Activated gamma-delta T cell treated with Interleukin-2 at 50 U/mL for 16 hours (primary cell): ENCODE measurements at regions not wholly inside any gene's neighbourhood (a gene's known extent, or its start where the extent isn't known, plus 50 kb on each side); places are given as distances from the start of the nearest gene placed in this dataset.
"Not testable (repeated sequence)": the region's sequence is repeated elsewhere in the genome, so short reads cannot be mapped to it uniquely, and the experiment has no call there.

Experiments used
- DNase-seq: peaks from one replicate; pipeline ENCODE4 v3.0.0-alpha.2; 2020

- no peak for DNase-seq
Measured at GRCh38 chr9:10843151-10843550, 230.3 kb upstream of the PTPRD start.

GRCh38 chr9:10855847-10856246 lies 243.0 kb upstream of the PTPRD start:
- DNase-seq, result no peak

- no peak for DNase-seq
Measured at GRCh38 chr9:10858817-10859216, 246.0 kb upstream of the PTPRD start.

DNA sequence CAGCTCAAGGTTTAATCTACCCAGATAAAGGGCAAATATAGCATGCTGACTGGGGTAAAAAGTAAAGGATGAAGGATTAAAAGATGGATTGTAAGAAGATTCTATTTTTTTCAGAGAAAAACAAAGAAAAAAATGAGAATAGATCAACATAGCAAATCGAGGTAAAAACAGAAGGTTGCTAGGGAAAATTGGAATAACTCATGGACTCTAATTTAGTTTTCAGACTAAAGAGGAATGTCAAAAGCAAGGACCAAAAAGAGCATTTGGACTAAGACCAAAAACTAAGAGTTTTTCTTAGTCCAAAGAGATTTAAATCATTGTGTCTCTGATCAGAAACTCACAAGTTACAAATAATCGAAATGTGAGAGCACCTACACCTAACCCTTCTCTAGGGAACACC lies 250.7 kb upstream of the PTPRD start:
- DNase-seq, result no peak

GRCh38 chr9:10867194-10867593 lies 254.4 kb upstream of the PTPRD start:
- no peak for DNase-seq

DNA sequence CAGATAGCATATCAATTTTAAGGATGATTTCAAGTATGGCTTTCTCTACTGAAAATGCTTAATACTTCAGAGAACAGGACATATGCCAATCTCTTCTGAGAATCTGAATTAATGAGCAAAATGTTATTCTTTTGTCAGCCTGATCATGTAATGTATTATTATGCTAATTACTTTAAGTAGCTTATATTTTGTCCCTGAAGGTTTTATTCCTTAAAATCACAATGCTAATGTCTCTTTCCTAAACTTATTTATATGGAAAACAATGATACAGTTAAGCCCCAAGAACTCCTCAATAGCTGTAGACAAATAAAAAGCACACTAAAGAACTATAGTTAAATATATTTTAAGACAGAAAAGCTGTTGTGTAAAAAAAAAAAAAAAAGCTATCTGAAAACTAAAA lies 256.9 kb upstream of the PTPRD start:
- no peak for DNase-seq

GRCh38 chr9:10873999-10874398 lies 261.2 kb upstream of the PTPRD start:
- no peak for DNase-seq

GRCh38 chr9:10875752-10876151 lies 262.9 kb upstream of the PTPRD start:
- DNase-seq, result no peak

DNA sequence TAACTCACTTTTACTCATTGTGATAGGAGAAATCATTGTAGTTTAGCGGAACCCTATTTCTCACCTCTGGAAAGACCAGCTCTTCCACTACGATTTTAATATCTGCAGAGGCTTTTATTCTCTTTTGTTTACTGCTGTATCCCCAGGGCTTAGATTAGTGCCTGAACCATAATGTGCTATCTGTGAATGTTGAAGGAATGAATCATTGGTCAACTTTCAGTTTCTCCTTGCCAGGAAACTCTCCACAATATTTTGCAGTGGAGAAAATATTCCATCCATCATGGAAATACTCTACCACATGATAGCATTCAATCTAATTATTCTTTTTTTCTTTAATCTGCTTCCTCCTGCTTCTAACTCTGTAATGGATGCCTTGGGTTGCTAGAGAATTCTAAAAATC lies 263.5 kb upstream of the PTPRD start:
- no peak for DNase-seq

- DNase-seq, result not testable (repeated sequence)
Measured at GRCh38 chr9:10890266-10890665, 277.5 kb upstream of the PTPRD start.

- DNase-seq, result no peak
Measured at GRCh38 chr9:10899509-10899908, 286.7 kb upstream of the PTPRD start.

DNA sequence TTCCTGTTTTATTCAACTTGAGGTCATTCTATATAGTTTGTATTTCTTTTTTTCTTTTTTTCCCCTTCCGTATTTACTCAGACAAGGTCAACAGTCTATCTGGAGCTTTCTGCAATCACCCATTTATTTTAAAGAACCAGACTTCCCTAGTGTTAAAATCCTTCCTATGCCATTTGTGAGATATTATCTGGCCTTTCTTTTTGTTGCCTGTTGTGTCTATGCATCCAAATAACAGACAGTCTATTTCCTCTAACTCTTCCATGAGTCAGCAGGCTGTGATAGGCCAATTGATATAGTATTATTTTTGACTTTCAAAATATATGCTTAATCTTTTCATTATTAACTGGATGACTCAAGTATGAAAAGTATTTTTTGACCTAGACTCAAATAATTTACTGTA lies 291.2 kb upstream of the PTPRD start:
- no peak for DNase-seq

GRCh38 chr9:10910779-10911178 lies 298.0 kb upstream of the PTPRD start:
- no peak for DNase-seq

- DNase-seq, result no peak
Measured at GRCh38 chr9:10911373-10911772, 298.6 kb upstream of the PTPRD start.

GRCh38 chr9:10917001-10917400 lies 304.2 kb upstream of the PTPRD start:
- no peak for DNase-seq

- no peak for DNase-seq
Measured at GRCh38 chr9:10921671-10922070, 308.9 kb upstream of the PTPRD start.

DNA sequence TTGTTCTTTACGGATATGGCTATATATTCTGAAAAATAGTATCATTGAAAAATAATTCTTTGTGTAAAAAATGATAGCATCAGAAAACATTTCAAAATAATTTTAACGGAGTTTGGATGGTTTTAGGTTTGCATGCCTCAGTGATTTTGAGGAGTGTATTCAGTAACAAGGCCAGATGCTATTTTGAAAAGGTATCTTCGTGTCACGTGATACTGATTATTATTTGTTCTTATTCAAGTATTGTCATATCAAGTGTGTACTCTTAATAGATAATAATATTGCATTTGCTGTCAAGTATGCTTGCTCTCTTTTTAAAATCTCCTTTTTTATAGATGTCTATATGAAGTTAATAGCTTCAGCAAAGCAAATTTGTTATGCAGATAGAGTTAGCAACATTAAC lies 313.1 kb upstream of the PTPRD start:
- DNase-seq, result no peak

DNA sequence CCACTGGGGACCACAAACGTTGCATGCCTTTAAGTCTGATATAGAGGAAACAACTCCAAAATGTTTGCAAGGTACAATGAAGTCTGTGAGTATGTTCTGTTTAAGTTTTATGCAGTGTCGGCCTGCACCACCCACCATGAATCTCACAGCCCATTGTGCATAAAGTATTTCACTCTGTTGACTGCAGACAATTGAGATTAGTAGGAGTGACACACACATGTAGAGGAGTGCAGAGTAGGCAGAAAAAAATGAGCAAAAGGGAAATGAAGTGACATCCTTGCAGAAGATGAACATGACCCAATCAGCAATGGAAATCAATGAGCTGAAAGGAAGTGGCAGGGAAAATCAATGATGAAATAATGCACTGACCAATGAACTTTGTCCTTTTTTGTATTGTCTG lies 315.6 kb upstream of the PTPRD start:
- no peak for DNase-seq

DNA sequence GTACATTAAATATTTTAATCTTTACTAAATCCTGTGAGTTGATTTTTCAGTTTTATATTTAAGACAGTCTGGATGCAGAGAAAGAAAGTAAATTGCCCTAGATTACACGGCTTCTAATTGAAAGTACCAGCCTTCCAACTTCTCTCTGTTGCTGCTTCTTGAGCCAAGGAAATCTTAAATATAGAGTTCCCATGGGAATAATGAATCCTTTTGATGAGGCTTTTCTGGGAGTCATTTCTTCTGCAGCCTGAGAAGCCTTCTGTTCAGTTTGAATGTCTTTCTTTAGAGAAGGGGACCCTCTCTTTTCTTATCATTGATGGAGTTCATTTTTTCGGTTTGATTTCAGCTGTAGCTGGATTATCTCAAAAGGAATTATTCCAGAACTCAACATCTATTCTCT lies 317.3 kb upstream of the PTPRD start:
- no peak for DNase-seq

DNA sequence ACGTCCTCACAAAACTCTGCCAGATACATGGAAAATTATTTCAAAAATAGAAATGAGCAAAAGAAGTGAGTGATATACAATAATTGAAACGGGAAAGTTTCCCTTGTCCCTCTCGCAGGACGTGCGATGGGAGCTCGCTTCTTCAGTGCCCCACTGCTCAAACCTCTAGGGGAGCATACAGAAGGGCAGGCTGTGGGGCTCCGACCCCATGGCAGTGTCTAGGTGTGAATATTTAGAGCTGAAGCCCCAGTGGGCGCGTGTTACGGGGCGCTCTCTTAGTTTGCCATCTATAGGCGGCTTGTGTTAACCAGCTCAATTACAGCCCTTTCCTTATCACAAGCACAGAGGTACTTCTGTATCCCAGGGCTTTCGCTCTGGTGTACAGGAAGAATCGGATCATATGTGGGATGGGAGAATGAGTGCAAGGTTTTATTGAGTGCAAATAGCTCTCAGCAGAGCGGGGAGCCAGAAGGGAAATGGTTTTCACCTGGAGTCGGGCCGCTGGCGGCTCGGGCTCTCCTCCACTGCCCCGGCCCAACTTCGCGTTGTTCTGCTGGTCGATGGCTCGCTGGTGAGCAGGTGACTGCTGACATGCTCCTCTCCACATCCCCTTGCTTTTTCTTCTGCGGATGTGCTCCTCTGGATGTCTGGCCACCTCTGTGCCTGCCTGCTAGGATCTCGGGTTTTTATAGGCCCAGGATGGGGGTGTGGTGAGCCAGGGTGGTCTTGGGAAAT lies 334.0 kb upstream of the PTPRD start:
- DNase-seq, result no peak

DNA sequence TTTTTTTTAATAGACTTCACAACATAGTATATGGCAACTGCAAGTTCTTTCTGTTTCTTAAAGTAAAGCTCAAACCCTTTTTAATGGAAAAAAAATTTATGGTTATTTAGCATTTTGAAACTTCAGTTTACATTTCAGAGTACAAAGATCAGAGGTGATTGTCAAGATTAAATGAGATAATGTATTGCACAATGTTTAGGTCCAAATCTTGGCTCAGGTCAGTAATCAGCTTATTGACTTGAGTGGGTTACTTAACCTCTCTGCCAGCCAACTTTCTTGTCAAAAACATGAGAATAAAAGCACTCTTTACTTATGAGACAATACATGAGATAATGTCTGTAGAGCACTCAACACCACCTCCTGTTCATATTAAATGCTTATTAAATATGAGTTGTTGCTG lies 345.1 kb upstream of the PTPRD start:
- no peak for DNase-seq

DNA sequence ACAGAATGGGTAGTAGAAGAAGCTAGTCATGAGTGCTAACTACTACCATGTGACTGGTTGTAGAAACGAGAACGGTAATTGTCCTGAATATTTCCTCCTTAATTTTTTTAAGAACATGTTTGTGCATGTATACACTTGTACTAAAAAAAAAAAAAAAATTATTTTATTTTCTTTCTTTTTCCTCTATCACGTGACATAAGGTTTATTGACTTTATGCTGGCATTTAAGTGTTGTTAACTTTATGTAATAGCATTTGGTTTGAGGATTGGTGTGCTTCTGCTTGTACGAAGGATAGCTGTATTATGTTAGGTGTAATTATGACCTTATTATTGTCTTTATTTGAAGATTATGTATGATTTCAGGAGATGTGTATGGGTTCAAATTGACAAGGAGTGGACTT lies 349.1 kb upstream of the PTPRD start:
- no peak for DNase-seq

- DNase-seq, result no peak
Measured at GRCh38 chr9:10983251-10983650, 370.4 kb upstream of the PTPRD start.

DNA sequence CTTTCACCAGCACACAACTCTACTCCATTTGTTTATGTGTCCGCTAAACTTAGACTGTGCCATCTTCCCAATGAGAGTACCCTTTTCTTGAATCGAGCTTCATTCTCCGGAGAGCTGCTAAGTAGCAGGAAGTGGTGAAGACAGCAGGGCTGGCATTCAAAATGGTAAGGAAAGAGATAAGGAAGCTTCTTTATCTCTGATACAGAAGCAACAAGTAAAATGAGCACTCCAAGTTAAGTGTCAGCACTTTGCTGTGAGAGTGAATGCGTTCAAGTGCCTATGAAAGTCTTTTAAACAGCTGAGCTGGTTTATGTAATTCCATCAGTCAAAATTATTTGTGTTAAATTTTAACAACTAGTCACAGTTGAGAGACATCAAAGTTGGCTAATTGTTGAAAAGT lies 386.8 kb upstream of the PTPRD start:
- no peak for DNase-seq

GRCh38 chr9:11001546-11001945 lies 388.7 kb upstream of the PTPRD start:
- no peak for DNase-seq

DNA sequence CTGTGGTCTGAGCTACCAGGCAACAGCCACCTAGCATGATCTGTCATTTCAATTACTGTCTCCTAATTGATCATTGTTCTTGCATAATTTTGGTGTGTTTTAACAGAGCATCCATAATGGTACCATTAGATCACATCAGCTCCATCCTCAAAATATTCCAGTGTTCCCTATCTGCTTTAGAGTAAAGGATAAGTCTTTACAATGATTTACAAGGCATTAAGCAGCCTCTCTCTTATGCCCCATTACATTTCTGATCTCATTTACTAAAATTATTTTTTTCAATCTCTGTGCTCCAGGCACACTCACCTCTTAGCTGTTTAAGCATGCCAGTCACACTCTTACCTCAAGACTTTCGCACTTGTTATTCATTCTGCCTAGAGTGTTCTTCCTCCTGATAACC lies 389.9 kb upstream of the PTPRD start:
- DNase-seq, result no peak
